Panc1 (cell line): ENCODE measurements at regions not wholly inside any gene's neighbourhood (a gene's known extent, or its start where the extent isn't known, plus 50 kb on each side); places are given as distances from the start of the nearest gene placed in this dataset.

Experiments
- ATAC-seq: fragments of 200-7000 bp; cut with Tn5 transposase; 2 replicates; pipeline ENCODE4 v1.9.1; 2020; ENCODE audit warnings: mild to moderate bottlenecking, moderate library complexity
- BruUV-seq: library from RNA; stranded (reverse); fragments of 400-500 nt; replicated peaks from 2 replicates; lab custom pipeline; 2021; lab: Mats Ljungman, UMichigan
- CTCF ChIA-PET: fragments of 300-600 bp; sonication (Branson Sonifier 250); formaldehyde crosslinking; loops from one replicate; lab custom pipeline; 2022; ENCODE audit warnings: antibody characterized with exemption; lab: Charles Lee
- POLR2A ChIA-PET: fragments of 300-600 bp; sonication (Branson Sonifier 250); formaldehyde crosslinking; loops from one replicate; lab custom pipeline; 2022; ENCODE audit warnings: antibody characterized with exemption; lab: Charles Lee
- DNase-seq: peaks from one replicate; pipeline ENCODE4 v3.0.0-alpha.2; 2010; ENCODE audit warnings: low read depth, low spot score
- H3K27ac ChIP-seq: 2 replicates; pipeline ENCODE4 v1.5.1; 2011; ENCODE audit warnings: mild to moderate bottlenecking, low read length, inconsistent platforms
- H3K27me3 ChIP-seq: fragments of 200-500 bp; sonication (Bioruptor generic); 2 replicates; pipeline ENCODE4 v1.6.0; 2014; ENCODE audit warnings: low read length, inconsistent platforms; ENCODE audit not compliant: control insufficient read depth, insufficient read depth
- H3K36me3 ChIP-seq: fragments of 200-500 bp; sonication (Bioruptor generic); 2 replicates; pipeline ENCODE4 v1.5.1; 2014; ENCODE audit warnings: inconsistent platforms, mild to moderate bottlenecking, low read length, moderate library complexity; ENCODE audit not compliant: control insufficient read depth, insufficient read depth
- H3K4me1 ChIP-seq: 2 replicates; pipeline ENCODE4 v1.5.1; 2011; ENCODE audit warnings: inconsistent platforms, mild to moderate bottlenecking, low read length, moderate library complexity; ENCODE audit not compliant: control insufficient read depth, insufficient read depth
- H3K4me3 ChIP-seq, 2 experiments: 2 replicates each; pipeline ENCODE4 v1.5.1; 2011 to 2012; ENCODE audit warnings: low read depth in 2 of 2, low read length in 2 of 2, mild to moderate bottlenecking in 2 of 2, inconsistent platforms in 1 of 2, moderate library complexity in 1 of 2
- H3K9me3 ChIP-seq: fragments of 200-500 bp; sonication (Bioruptor generic); 2 replicates; pipeline ENCODE4 v1.5.1; 2014; ENCODE audit warnings: low read depth, mild to moderate bottlenecking, inconsistent platforms, low read length, moderate library complexity; ENCODE audit not compliant: control insufficient read depth, insufficient read depth
- POLR2AphosphoS5 ChIP-seq: IDR thresholded peaks from 2 replicates; pipeline ENCODE4 v1.6.1; 2012; ENCODE audit warnings: mild to moderate bottlenecking, low read depth, low read length, moderate library complexity
- SIN3A ChIP-seq: IDR thresholded peaks from 2 replicates; pipeline ENCODE4 v1.6.1; 2012; ENCODE audit warnings: low read depth, mild to moderate bottlenecking, low read length, moderate library complexity, borderline replicate concordance; ENCODE audit not compliant: insufficient read depth
- TCF7L2 ChIP-seq: IDR thresholded peaks from 2 replicates; pipeline ENCODE4 v1.6.1; 2011; ENCODE audit warnings: mild to moderate bottlenecking, low read depth, low read length, inconsistent platforms
- in situ Hi-C: cut with HindIII; loops from 2 replicates; pipeline ENCODE4 v1.10.0; 2016; ENCODE audit warnings: low sequenced_read_pairs, low pct_unique_long_range_greater_than_20kb
- intact Hi-C: fragments of 100-400 bp; cut with micrococcal nuclease; formaldehyde crosslinking; loops from one replicate; pipeline ENCODE4 v1.10.0; 2022; ENCODE audit not compliant: unreplicated experiment
- TF ChIP-seq, protein P1 (sequence below): fragments of 450-650 bp; IDR thresholded peaks from 2 replicates; pipeline ENCODE4 v1.5.1; 2017; ENCODE audit warnings: mild to moderate bottlenecking
- TF ChIP-seq, protein P2 (sequence below), 2 experiments: IDR thresholded peaks; 2 replicates each; pipeline ENCODE4 v1.6.1; 2011 to 2012; ENCODE audit warnings: low read depth in 2 of 2, control low read depth in 1 of 2, low read length in 1 of 2, mild to moderate bottlenecking in 1 of 2, moderate library complexity in 1 of 2; ENCODE audit not compliant: insufficient read depth in 1 of 2

DNA sequence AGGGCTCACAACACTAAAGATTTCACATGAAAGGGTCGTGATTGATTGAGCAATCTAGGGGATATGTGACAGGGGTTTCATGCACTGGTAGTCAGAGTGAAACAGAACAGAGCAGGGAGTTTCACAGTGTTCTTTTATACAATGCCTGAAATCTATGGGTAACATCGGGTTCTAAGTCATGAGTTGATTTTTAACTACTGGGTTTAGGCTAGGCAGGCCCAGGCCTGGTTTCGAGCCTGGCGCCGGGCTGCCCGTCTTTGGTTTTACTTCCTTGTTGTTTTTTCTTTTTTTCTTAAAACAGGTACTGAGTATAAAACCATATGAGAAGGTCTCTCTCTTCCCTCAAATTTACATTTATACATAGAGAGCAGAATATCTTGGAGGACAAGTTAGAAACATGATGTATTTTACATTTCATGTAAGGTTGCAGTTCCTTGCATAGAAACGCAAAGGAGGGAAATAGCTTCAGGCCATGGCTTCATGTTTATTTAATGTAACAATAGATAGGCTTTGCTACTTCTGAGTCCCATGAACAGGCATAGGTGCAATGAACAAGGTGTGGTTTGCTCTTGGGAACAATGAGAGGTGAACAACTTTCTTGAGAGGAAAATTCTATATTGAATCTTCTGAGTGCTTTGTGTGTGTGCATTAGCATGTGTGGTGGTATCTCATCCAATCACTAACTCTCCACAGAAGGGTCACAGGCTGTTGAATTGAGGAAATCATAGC, 128.9 kb upstream of the RXFP2 start:
- POLR2A ChIA-PET: no interaction called here
- intact Hi-C loops: no loop called here
- Histone ChIP-seq H3K27ac (no peak overlapping the region), H3K9me3 (no peaks in the 10 kb centered on the region), H3K4me3 (no peak overlapping the region), H3K36me3 (no peaks in the 10 kb centered on the region), H3K4me1 (no peaks in the 10 kb centered on the region), H3K27me3 (no peaks in the 10 kb centered on the region)
- no peak for DNase-seq
- in situ Hi-C loops: no loop called here
- CTCF ChIA-PET: no interaction called here
- no peak for ATAC-seq
- no TSS peak for BruUV-seq
- TF ChIP-seq TCF7L2 (no peak), SIN3A (no peak), POLR2AphosphoS5 (no peak)
- TF ChIP-seq, protein P1, sequence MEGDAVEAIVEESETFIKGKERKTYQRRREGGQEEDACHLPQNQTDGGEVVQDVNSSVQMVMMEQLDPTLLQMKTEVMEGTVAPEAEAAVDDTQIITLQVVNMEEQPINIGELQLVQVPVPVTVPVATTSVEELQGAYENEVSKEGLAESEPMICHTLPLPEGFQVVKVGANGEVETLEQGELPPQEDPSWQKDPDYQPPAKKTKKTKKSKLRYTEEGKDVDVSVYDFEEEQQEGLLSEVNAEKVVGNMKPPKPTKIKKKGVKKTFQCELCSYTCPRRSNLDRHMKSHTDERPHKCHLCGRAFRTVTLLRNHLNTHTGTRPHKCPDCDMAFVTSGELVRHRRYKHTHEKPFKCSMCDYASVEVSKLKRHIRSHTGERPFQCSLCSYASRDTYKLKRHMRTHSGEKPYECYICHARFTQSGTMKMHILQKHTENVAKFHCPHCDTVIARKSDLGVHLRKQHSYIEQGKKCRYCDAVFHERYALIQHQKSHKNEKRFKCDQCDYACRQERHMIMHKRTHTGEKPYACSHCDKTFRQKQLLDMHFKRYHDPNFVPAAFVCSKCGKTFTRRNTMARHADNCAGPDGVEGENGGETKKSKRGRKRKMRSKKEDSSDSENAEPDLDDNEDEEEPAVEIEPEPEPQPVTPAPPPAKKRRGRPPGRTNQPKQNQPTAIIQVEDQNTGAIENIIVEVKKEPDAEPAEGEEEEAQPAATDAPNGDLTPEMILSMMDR: no peak
- TF ChIP-seq, protein P2, sequence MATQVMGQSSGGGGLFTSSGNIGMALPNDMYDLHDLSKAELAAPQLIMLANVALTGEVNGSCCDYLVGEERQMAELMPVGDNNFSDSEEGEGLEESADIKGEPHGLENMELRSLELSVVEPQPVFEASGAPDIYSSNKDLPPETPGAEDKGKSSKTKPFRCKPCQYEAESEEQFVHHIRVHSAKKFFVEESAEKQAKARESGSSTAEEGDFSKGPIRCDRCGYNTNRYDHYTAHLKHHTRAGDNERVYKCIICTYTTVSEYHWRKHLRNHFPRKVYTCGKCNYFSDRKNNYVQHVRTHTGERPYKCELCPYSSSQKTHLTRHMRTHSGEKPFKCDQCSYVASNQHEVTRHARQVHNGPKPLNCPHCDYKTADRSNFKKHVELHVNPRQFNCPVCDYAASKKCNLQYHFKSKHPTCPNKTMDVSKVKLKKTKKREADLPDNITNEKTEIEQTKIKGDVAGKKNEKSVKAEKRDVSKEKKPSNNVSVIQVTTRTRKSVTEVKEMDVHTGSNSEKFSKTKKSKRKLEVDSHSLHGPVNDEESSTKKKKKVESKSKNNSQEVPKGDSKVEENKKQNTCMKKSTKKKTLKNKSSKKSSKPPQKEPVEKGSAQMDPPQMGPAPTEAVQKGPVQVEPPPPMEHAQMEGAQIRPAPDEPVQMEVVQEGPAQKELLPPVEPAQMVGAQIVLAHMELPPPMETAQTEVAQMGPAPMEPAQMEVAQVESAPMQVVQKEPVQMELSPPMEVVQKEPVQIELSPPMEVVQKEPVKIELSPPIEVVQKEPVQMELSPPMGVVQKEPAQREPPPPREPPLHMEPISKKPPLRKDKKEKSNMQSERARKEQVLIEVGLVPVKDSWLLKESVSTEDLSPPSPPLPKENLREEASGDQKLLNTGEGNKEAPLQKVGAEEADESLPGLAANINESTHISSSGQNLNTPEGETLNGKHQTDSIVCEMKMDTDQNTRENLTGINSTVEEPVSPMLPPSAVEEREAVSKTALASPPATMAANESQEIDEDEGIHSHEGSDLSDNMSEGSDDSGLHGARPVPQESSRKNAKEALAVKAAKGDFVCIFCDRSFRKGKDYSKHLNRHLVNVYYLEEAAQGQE (IDR thresholded peaks at IDR 0.05; ENCODE audit: insufficient read depth in 1 of 2, low read depth in 2 of 2, low read length in 1 of 2): no peak

DNA sequence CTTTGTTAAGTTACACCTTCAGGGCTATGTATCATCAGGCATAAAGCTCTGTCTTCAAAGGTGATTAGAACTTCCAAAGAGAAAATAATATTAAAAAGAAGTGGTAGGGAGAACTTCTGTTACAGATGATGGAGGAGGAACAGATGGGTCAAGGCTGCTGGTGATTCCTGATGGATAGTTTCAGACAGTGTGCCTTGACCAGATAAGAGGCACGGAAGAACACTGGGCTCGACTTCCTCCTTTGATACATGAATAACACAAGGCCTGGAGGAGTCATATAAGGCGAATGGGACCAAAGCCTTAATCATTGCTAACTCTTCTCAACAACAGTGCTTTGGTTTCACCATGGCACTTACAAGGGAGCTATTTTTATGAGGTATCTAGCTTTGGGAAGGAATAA, 128.1 kb upstream of the RXFP2 start:
- CTCF ChIA-PET: no interaction called here
- H3K27me3 ChIP-seq: no peaks in the 10 kb centered on the region
- in situ Hi-C loops (no loop called here), intact Hi-C loops (no loop called here)
- ATAC-seq (no peak), DNase-seq (no peak)
- no peaks in the 10 kb centered on the region for H3K9me3 ChIP-seq
- H3K27ac ChIP-seq: no peak overlapping the region
- TF ChIP-seq, protein P1: no peak
- TF ChIP-seq POLR2AphosphoS5: no peak
- TF ChIP-seq SIN3A: no peak
- TF ChIP-seq, protein P2 (IDR thresholded peaks at IDR 0.05; ENCODE audit: insufficient read depth in 1 of 2, low read depth in 2 of 2, low read length in 1 of 2): no peak
- TF ChIP-seq TCF7L2: no peak
- H3K4me3 ChIP-seq: no peak overlapping the region
- BruUV-seq: no TSS peak
- no peaks in the 10 kb centered on the region for H3K36me3 ChIP-seq
- H3K4me1 ChIP-seq: no peaks in the 10 kb centered on the region
- POLR2A ChIA-PET: no interaction called here
